B cell (primary cell): ENCODE measurements at regions not wholly inside any gene's neighbourhood (a gene's known extent, or its start where the extent isn't known, plus 50 kb on each side); places are given as distances from the start of the nearest gene placed in this dataset.

Experiments used
- ATAC-seq: fragments of 200-7000 bp; cut with Tn5 transposase; one replicate; pipeline ENCODE4 v1.10.0; 2021; ENCODE audit warnings: low read depth, mild to moderate bottlenecking, moderate number of reproducible peaks, moderate library complexity
- CTCF ChIA-PET: fragments of 350-600 bp; sonication (Branson Sonifier 250); formaldehyde crosslinking; loops from one replicate; lab custom pipeline; 2021; ENCODE audit warnings: antibody characterized with exemption, inconsistent platforms; lab: Charles Lee
- POLR2A ChIA-PET: fragments of 350-600 bp; sonication (Branson Sonifier 250); formaldehyde crosslinking; loops from one replicate; lab custom pipeline; 2021; ENCODE audit warnings: antibody characterized with exemption; lab: Charles Lee
- DNase-seq: peaks from one replicate; pipeline ENCODE4 v3.0.0; 2013
- H2AFZ ChIP-seq: 2 replicates; pipeline ENCODE4 v1.6.1; 2012; ENCODE audit warnings: mild to moderate bottlenecking, low read depth, low read length; ENCODE audit not compliant: insufficient read depth, poor library complexity, severe bottlenecking
- H3K27ac ChIP-seq, 2 donors: 1 replicate in 1 of 2; 2 replicates in 1 of 2; pipeline ENCODE4 v1.5.1; 2012 to 2013; ENCODE audit warnings: low read length in 2 of 2, mild to moderate bottlenecking in 2 of 2, moderate library complexity in 1 of 2
- H3K27me3 ChIP-seq, 4 experiments: fragments of 200-600 bp in 1 of 4; sonication (generic) in 1 of 4; replicated peaks in 1 of 4; 1 replicate in 2 of 4; 2 replicates in 2 of 4; pipeline versions ENCODE4 v1.6.1 to v1.7.0; 2013 to 2016; ENCODE audit warnings: low read length in 3 of 4, mild to moderate bottlenecking in 2 of 4, mixed read lengths in 1 of 4, moderate library complexity in 1 of 4; ENCODE audit not compliant: insufficient read depth in 4 of 4, control insufficient read depth in 3 of 4; ENCODE audit errors: control extremely low read depth in 1 of 4
- H3K36me3 ChIP-seq, 2 experiments: replicated peaks in 1 of 2; 1 replicate in 1 of 2; 2 replicates in 1 of 2; pipeline versions ENCODE4 v1.6.1 to v1.7.1; 2013; ENCODE audit warnings: low read length in 1 of 2; ENCODE audit not compliant: insufficient read depth in 2 of 2, control insufficient read depth in 1 of 2; ENCODE audit errors: control extremely low read depth in 1 of 2, extremely low read depth in 1 of 2
- H3K4me1 ChIP-seq, 2 donors: fragments of 200-600 bp in 1 of 2; sonication (generic) in 1 of 2; 1 replicate in 1 of 2; 2 replicates in 1 of 2; pipeline versions ENCODE4 v1.5.1 to v1.6.1; 2013 to 2017; ENCODE audit warnings: low read length in 2 of 2; ENCODE audit not compliant: control insufficient read depth in 2 of 2, insufficient read depth in 2 of 2
- H3K4me2 ChIP-seq: replicated peaks from 2 replicates; pipeline ENCODE3; 2012; ENCODE audit warnings: mild to moderate bottlenecking, low read depth, low read length; ENCODE audit not compliant: poor library complexity, severe bottlenecking
- H3K4me3 ChIP-seq, 5 experiments: fragments of 200-600 bp in 1 of 5; sonication (generic) in 1 of 5; 1 replicate in 3 of 5; 2 replicates in 2 of 5; pipeline versions ENCODE4 v1.5.1 to v1.7.0; 2011 to 2016; ENCODE audit warnings: low read length in 4 of 5, mild to moderate bottlenecking in 4 of 5, low read depth in 2 of 5, control low read depth in 1 of 5, moderate library complexity in 1 of 5; ENCODE audit not compliant: insufficient read depth in 1 of 5; ENCODE audit errors: control extremely low read depth in 1 of 5, extremely low read depth in 1 of 5
- H3K79me2 ChIP-seq: fragments of 200-600 bp; sonication (generic); one replicate; pipeline ENCODE4 v1.6.0; 2016; ENCODE audit warnings: low read length; ENCODE audit not compliant: control insufficient read depth, insufficient read depth
- H3K9ac ChIP-seq: fragments of 200-600 bp; sonication (generic); 2 replicates; pipeline ENCODE4 v1.6.1; 2017; ENCODE audit warnings: mild to moderate bottlenecking, low read length, moderate library complexity
- H3K9me3 ChIP-seq, 3 donors: one replicate each; pipeline versions ENCODE4 v1.6.1 to v1.7.1; 2013; ENCODE audit warnings: low read length in 2 of 3; ENCODE audit not compliant: control insufficient read depth in 2 of 3, insufficient read depth in 1 of 3; ENCODE audit errors: control extremely low read depth in 1 of 3
- H4K20me1 ChIP-seq: 2 replicates; pipeline ENCODE4 v1.6.0; 2012; ENCODE audit warnings: mild to moderate bottlenecking, low read length; ENCODE audit not compliant: insufficient read depth, control insufficient read depth, poor library complexity, severe bottlenecking
- H3K27ac Mint-ChIP-seq: one replicate; pipeline ENCODE4 v1.8.0; 2021; ENCODE audit warnings: mixed read lengths
- H3K27me3 Mint-ChIP-seq: one replicate; pipeline ENCODE4 v1.8.0; 2021; ENCODE audit warnings: mixed read lengths
- H3K4me1 Mint-ChIP-seq: one replicate; pipeline ENCODE4 v1.8.0; 2021; ENCODE audit warnings: mixed read lengths
- H3K4me3 Mint-ChIP-seq: one replicate; pipeline ENCODE4 v1.8.0; 2021; ENCODE audit warnings: mixed read lengths
- H3K9me3 Mint-ChIP-seq: one replicate; pipeline ENCODE4 v1.8.0; 2022; ENCODE audit warnings: mixed read lengths; ENCODE audit not compliant: insufficient read depth
- CTCF ChIP-seq: fragments of 200-600 bp; IDR thresholded peaks from one replicate; pipeline ENCODE4 v1.8.0; 2022; ENCODE audit warnings: antibody characterized with exemption, mild to moderate bottlenecking
- EZH2 ChIP-seq: IDR thresholded peaks from 2 replicates; pipeline ENCODE4 v1.6.1; 2012; ENCODE audit warnings: borderline replicate concordance, low read depth, mild to moderate bottlenecking, moderate library complexity, low read length; ENCODE audit not compliant: insufficient read depth, poor library complexity, severe bottlenecking
- WGBS: methylation state at CpG from one replicate; pipeline ENCODE4 v1.1.5; 2013; ENCODE audit warnings: missing lambda C conversion rate; ENCODE audit not compliant: insufficient coverage; 5-methylcytosine and 5-hydroxymethylcytosine counted together
- intact Hi-C: fragments of 100-400 bp; cut with micrococcal nuclease; formaldehyde crosslinking; loops from one replicate; pipeline ENCODE4 v1.10.0; 2022

- no peak for DNase-seq
These were observed 393.2 kb downstream of the COL11A1 start for GRCh38 chr1:102715150-102715549.

GRCh38 chr1:102699524-102699923, 408.8 kb downstream of the COL11A1 start:
- no peak for TF ChIP-seq CTCF
- TF ChIP-seq EZH2 = no peak
- Mint-ChIP-seq H3K4me1 (no peaks in the 10 kb centered on the region), H3K27me3 (no peaks in the 10 kb centered on the region), H3K4me3 (no peak overlapping the region), H3K9me3 (no peaks in the 10 kb centered on the region), H3K27ac (no peak overlapping the region)
- Histone ChIP-seq H3K36me3 (no peaks in the 10 kb centered on the region), H3K9me3 (no peaks in the 10 kb centered on the region), H3K9ac (no peak overlapping the region), H4K20me1 (no peaks in the 10 kb centered on the region), H3K4me1 (no peaks in the 10 kb centered on the region), H3K27me3 (no peaks in the 10 kb centered on the region), H3K79me2 (no peaks in the 10 kb centered on the region), H3K27ac (no peak overlapping the region), H2AFZ (no peak overlapping the region), H3K4me3 (no peak overlapping the region), H3K4me2 (no peak overlapping the region)
- CTCF ChIA-PET = no interaction called here
- intact Hi-C loops = no loop called here
- no CpG with 5 or more reads among the region's 1 CpG for WGBS
- POLR2A ChIA-PET = no interaction called here
- no peak for ATAC-seq
- no peak for DNase-seq

More at GRCh38 chr1:102715150-102715549, 393.2 kb downstream of the COL11A1 start:
- CTCF ChIA-PET = no interaction called here
- intact Hi-C loops = no loop called here
- no CpG with 5 or more reads among the region's 4 CpGs for WGBS
- no peak overlapping the region for H3K4me2 ChIP-seq
- no peaks in the 10 kb centered on the region for H3K27me3 ChIP-seq
- no peak overlapping the region for H3K9ac ChIP-seq
- no peaks in the 10 kb centered on the region for H3K4me1 ChIP-seq
- Mint-ChIP-seq H3K9me3 (no peaks in the 10 kb centered on the region), H3K4me3 (no peak overlapping the region), H3K4me1 (no peaks in the 10 kb centered on the region), H3K27ac (no peak overlapping the region), H3K27me3 (no peaks in the 10 kb centered on the region)
- no peaks in the 10 kb centered on the region for H3K36me3 ChIP-seq
- POLR2A ChIA-PET = no interaction called here
- no peak overlapping the region for H3K27ac ChIP-seq
- no peak overlapping the region for H2AFZ ChIP-seq
- H3K4me3 ChIP-seq = no peak overlapping the region
- no peak for ATAC-seq
- H4K20me1 ChIP-seq = no peaks in the 10 kb centered on the region
- TF ChIP-seq EZH2 = no peak
- no peak for TF ChIP-seq CTCF
- no peaks in the 10 kb centered on the region for H3K9me3 ChIP-seq
- no peaks in the 10 kb centered on the region for H3K79me2 ChIP-seq
